Esophagus squamous epithelium (tissue), 4 donors: ENCODE measurements at regions not wholly inside any gene's neighbourhood (a gene's known extent, or its start where the extent isn't known, plus 50 kb on each side); places are given as distances from the start of the nearest gene placed in this dataset.

Experiments
- POLR2A ChIP-seq, 4 donors: fragments of 450-650 bp; IDR thresholded peaks; one replicate each; pipeline ENCODE4 v1.6.1; 2017; ENCODE audit warnings: antibody characterized with exemption in 4 of 4, mild to moderate bottlenecking in 4 of 4, moderate library complexity in 3 of 4
- TF ChIP-seq, protein P1 (sequence below), 6 experiments: fragments of 450-650 bp in 4 of 6; fragments of 200-600 bp in 2 of 6; sonication (generic) in 2 of 6; IDR thresholded peaks; one replicate each; pipeline ENCODE4 v1.5.1; 2016 to 2019; ENCODE audit warnings: antibody characterized with exemption in 6 of 6, mild to moderate bottlenecking in 4 of 6, moderate library complexity in 4 of 6

DNA sequence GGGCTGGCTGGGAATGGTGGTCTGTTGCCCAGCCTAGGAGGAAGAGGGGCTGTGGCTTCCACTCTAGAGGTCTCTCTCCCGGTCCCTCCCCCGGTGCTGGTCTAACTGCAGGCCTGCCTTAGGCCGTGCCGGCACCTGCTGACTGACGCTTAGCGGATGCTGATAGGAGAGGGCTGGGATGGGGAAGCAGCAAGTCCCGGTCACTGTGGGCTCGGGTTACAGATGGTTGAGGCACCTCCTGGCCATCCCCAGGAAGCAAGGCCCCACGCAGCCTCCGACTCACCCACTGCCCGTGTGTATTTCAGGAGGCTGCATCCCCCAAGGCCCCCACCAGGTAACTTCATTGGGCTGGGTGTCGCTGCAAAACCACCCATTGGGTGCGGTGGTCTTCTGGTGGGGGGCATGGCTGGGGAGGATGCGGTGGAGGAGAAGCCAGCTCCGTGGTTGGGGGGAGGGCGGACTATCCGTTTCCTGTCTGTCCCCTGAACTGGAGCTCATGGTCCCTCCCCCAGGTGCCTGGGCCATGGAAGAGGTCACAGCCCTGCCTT is 278.9 kb downstream of the SEC14L1 start:
- TF ChIP-seq, protein P1, sequence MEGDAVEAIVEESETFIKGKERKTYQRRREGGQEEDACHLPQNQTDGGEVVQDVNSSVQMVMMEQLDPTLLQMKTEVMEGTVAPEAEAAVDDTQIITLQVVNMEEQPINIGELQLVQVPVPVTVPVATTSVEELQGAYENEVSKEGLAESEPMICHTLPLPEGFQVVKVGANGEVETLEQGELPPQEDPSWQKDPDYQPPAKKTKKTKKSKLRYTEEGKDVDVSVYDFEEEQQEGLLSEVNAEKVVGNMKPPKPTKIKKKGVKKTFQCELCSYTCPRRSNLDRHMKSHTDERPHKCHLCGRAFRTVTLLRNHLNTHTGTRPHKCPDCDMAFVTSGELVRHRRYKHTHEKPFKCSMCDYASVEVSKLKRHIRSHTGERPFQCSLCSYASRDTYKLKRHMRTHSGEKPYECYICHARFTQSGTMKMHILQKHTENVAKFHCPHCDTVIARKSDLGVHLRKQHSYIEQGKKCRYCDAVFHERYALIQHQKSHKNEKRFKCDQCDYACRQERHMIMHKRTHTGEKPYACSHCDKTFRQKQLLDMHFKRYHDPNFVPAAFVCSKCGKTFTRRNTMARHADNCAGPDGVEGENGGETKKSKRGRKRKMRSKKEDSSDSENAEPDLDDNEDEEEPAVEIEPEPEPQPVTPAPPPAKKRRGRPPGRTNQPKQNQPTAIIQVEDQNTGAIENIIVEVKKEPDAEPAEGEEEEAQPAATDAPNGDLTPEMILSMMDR (IDR thresholded peaks at IDR 0.05), result no peak
- TF ChIP-seq POLR2A (IDR thresholded peaks at IDR 0.05), result no peak
